Erythroblast (primary cell): ENCODE measurements at regions not wholly inside any gene's neighbourhood (a gene's known extent, or its start where the extent isn't known, plus 50 kb on each side); places are given as distances from the start of the nearest gene placed in this dataset.

Experiments
- GATA1 ChIP-seq: IDR thresholded peaks from 2 replicates; pipeline ENCODE4 v1.6.1; 2011; ENCODE audit warnings: low read depth, mild to moderate bottlenecking, control low read depth, low read length, moderate library complexity
- POLR2A ChIP-seq: IDR thresholded peaks from 2 replicates; pipeline ENCODE4 v1.6.1; 2011; ENCODE audit warnings: mild to moderate bottlenecking, low read length

- TF ChIP-seq POLR2A: no peak
- TF ChIP-seq GATA1: no peak
Observed at GRCh38 chr22:48869161-48869560, 958.5 kb downstream of the BRD1 start.
